K562 (cell line): ENCODE measurements at regions not wholly inside any gene's neighbourhood (a gene's known extent, or its start where the extent isn't known, plus 50 kb on each side); places are given as distances from the start of the nearest gene placed in this dataset.
A peak's percentile ranks its signal among the peaks of the same experiment; 100 is the strongest.

Experiments
- ATAC-seq: fragments of 200-7000 bp; cut with Tn5 transposase; 3 replicates; pipeline ENCODE4 v1.9.1; 2020; ENCODE audit warnings: moderate library complexity
- BruUV-seq: library from RNA; stranded (reverse); fragments of 400-500 nt; replicated peaks from 2 replicates; lab custom pipeline; 2021; lab: Mats Ljungman, UMichigan
- CTCF ChIA-PET: fragments of 300-600 bp; formaldehyde crosslinking; extraction: SDS; loops from one replicate; lab custom pipeline; 2021; ENCODE audit warnings: low intra/inter-chr PET ratio; lab: Yijun Ruan, JAX
- POLR2A ChIA-PET: fragments of 300-600, 350-650 bp; sonication (Branson Sonifier 250); formaldehyde crosslinking; extraction: SDS; loops from one replicate; lab custom pipeline; 2021; ENCODE audit warnings: antibody characterized with exemption, inconsistent platforms; lab: Yijun Ruan, JAX
- DNase-seq, 4 experiments: peaks; one replicate each; pipeline versions ENCODE4 v3.0.0 to v3.0.0-alpha.2; 2011 to 2018; ENCODE audit warnings: low spot score in 3 of 4, mixed read lengths in 3 of 4; ENCODE audit errors: extremely low read depth in 1 of 4
- FAIRE-seq: peaks from 2 replicates; lab custom pipeline; 2011; peaks lifted over from hg19 to GRCh38; lab: Jason Lieb, UNC
- H2AFZ ChIP-seq: 2 replicates; pipeline ENCODE4 v1.6.0; 2011; ENCODE audit warnings: low read depth, low read length, control low read depth, inconsistent platforms
- H3K27ac ChIP-seq: fragments of 200-600 bp; 3 replicates; pipeline ENCODE4 v1.8.0; 2011; ENCODE audit warnings: low read depth, mild to moderate bottlenecking, control low read depth, inconsistent platforms, low read length, moderate library complexity, mixed read lengths; ENCODE audit errors: extremely low read depth
- H3K27me3 ChIP-seq, 2 experiments: fragments of 300-600 bp in 1 of 2; 2 replicates in 1 of 2; 3 replicates in 1 of 2; pipeline versions ENCODE4 v1.6.0 to v1.8.0; 2011; ENCODE audit warnings: inconsistent platforms in 2 of 2, low read length in 2 of 2, mild to moderate bottlenecking in 1 of 2, mixed read lengths in 1 of 2, moderate library complexity in 1 of 2; ENCODE audit not compliant: control insufficient read depth in 2 of 2, insufficient read depth in 2 of 2
- H3K36me3 ChIP-seq: fragments of 300-600 bp; 3 replicates; pipeline ENCODE4 v1.8.0; 2011; ENCODE audit warnings: mild to moderate bottlenecking, low read length, inconsistent platforms; ENCODE audit not compliant: control insufficient read depth, insufficient read depth
- H3K4me1 ChIP-seq, 2 experiments: fragments of 200-600 bp in 1 of 2; replicated peaks in 1 of 2; 2 replicates in 1 of 2; 3 replicates in 1 of 2; pipeline versions ENCODE4 v1.5.1 to v1.8.0; 2011; ENCODE audit warnings: inconsistent platforms in 2 of 2, low read length in 2 of 2, mild to moderate bottlenecking in 1 of 2, mixed read lengths in 1 of 2, moderate library complexity in 1 of 2; ENCODE audit not compliant: control insufficient read depth in 2 of 2, insufficient read depth in 2 of 2
- H3K4me2 ChIP-seq: 2 replicates; pipeline ENCODE4 v1.6.1; 2011; ENCODE audit warnings: low read length, control low read depth, inconsistent platforms, mixed read lengths; ENCODE audit not compliant: insufficient read depth
- H3K4me3 ChIP-seq: fragments of 200-600 bp; sonication (generic), shearing (Covaris generic); 2 replicates; pipeline ENCODE4 v1.5.1; 2016; ENCODE audit warnings: control low read depth, inconsistent platforms
- H3K79me2 ChIP-seq: fragments of 200-600 bp; 3 replicates; pipeline ENCODE4 v1.8.0; 2011; ENCODE audit warnings: low read length, inconsistent platforms; ENCODE audit not compliant: control insufficient read depth, insufficient read depth
- H3K9ac ChIP-seq, 2 experiments: 2 replicates each; pipeline versions ENCODE4 v1.6.0 to v1.6.1; 2011; ENCODE audit warnings: low read depth in 2 of 2, low read length in 2 of 2, control low read depth in 1 of 2, inconsistent platforms in 1 of 2, mild to moderate bottlenecking in 1 of 2, mixed read lengths in 1 of 2; ENCODE audit not compliant: insufficient read depth in 1 of 2
- H3K9me1 ChIP-seq: one replicate; pipeline ENCODE4 v1.6.0; 2011; ENCODE audit warnings: inconsistent platforms, mild to moderate bottlenecking, low read length, moderate library complexity; ENCODE audit not compliant: control insufficient read depth, insufficient read depth
- H3K9me3 ChIP-seq: replicated peaks from 2 replicates; pipeline ENCODE4 v1.5.1; 2011; ENCODE audit warnings: low read depth, low read length, inconsistent platforms; ENCODE audit not compliant: control insufficient read depth, insufficient read depth
- H4K20me1 ChIP-seq: replicated peaks from 2 replicates; pipeline ENCODE4 v1.6.1; 2011; ENCODE audit warnings: low read length, inconsistent platforms, mixed read lengths; ENCODE audit not compliant: control insufficient read depth, insufficient read depth
- ARHGAP35 ChIP-seq: fragments of 450-650 bp; IDR thresholded peaks from 2 replicates; pipeline ENCODE4 v1.6.1; 2018; ENCODE audit not compliant: partially characterized antibody
- BRD9 ChIP-seq: fragments of 450-650 bp; IDR thresholded peaks from 2 replicates; pipeline ENCODE4 v1.6.1; 2018; ENCODE audit warnings: low read depth; ENCODE audit not compliant: partially characterized antibody
- CEBPB ChIP-seq: fragments of 450-650 bp; IDR thresholded peaks from 2 replicates; pipeline ENCODE4 v1.6.1; 2016; ENCODE audit warnings: missing genetic modification characterization, missing compliant biosample characterization
- DPF2 ChIP-seq: fragments of 450-650 bp; IDR thresholded peaks from 2 replicates; pipeline ENCODE4 v1.6.1; 2016
- HDAC1 ChIP-seq, 2 experiments: fragments of 450-650 bp; IDR thresholded peaks; 2 replicates each; pipeline ENCODE4 v1.6.1; 2016 to 2017; ENCODE audit warnings: inconsistent platforms in 1 of 2, mild to moderate bottlenecking in 1 of 2, moderate library complexity in 1 of 2
- KAT2B ChIP-seq: IDR thresholded peaks from one replicate; pipeline ENCODE4 v1.6.1; 2012; ENCODE audit warnings: low read depth, mild to moderate bottlenecking, control low read depth, inconsistent platforms, low read length, moderate library complexity
- PPARD ChIP-seq: fragments of 250-450 bp; sonication (Bioruptor Pico); IDR thresholded peaks from 2 replicates; pipeline ENCODE4 v1.8.0; 2022; ENCODE audit warnings: inconsistent platforms, mild to moderate bottlenecking, moderate library complexity
- SETDB1 ChIP-seq: IDR thresholded peaks from one replicate; pipeline ENCODE4 v1.6.1; 2012; ENCODE audit warnings: low read length, control low read depth, inconsistent platforms
- TAF9B ChIP-seq: fragments of 450-650 bp; IDR thresholded peaks from 2 replicates; pipeline ENCODE4 v1.6.1; 2018; ENCODE audit warnings: mild to moderate bottlenecking; ENCODE audit not compliant: partially characterized antibody
- TEAD1 ChIP-seq, 2 experiments: fragments of 450-650 bp in 1 of 2; sonication (generic) in 1 of 2; formaldehyde crosslinking; IDR thresholded peaks; 2 replicates each; pipeline versions ENCODE4 v1.4.0 to v1.8.0; 2020 to 2022; ENCODE audit warnings: mild to moderate bottlenecking in 2 of 2, missing genetic modification reagents in 1 of 2
- TRIM24 ChIP-seq, 2 experiments: fragments of 450-650 bp; IDR thresholded peaks; 2 replicates each; pipeline ENCODE4 v1.6.1; 2016
- in situ Hi-C: fragments of 300-500 bp; cut with MboI; formaldehyde crosslinking; loops from 4 replicates; pipeline ENCODE4 v1.15.0; 2018; ENCODE audit warnings: inconsistent platforms, mixed read lengths
- intact Hi-C: fragments of 100-400 bp; cut with micrococcal nuclease; formaldehyde crosslinking; loops from 2 replicates; pipeline ENCODE4 v1.14.2; 2022
- TF ChIP-seq, protein P1 (sequence below): sonication (generic); formaldehyde crosslinking; IDR thresholded peaks from 2 replicates; pipeline ENCODE4 v1.8.0; 2022; ENCODE audit warnings: missing genetic modification reagents, mild to moderate bottlenecking, borderline replicate concordance
- TF ChIP-seq, protein P2 (sequence below), 2 experiments: fragments of 450-650 bp; conservative IDR thresholded peaks; 2 replicates each; pipeline ENCODE4 v1.6.1; 2017; ENCODE audit warnings: mild to moderate bottlenecking in 2 of 2, moderate library complexity in 2 of 2
- TF ChIP-seq, protein P3 (sequence below), 2 experiments: fragments of 150-350 bp in 1 of 2; IDR thresholded peaks; 2 replicates each; pipeline ENCODE4 v1.6.1; 2012 to 2016; ENCODE audit warnings: low read depth in 2 of 2, low read length in 2 of 2, mild to moderate bottlenecking in 1 of 2, moderate library complexity in 1 of 2
- TF ChIP-seq, protein P4 (sequence below): IDR thresholded peaks from 2 replicates; pipeline ENCODE4 v1.6.1; 2016; ENCODE audit warnings: missing genetic modification characterization, missing compliant biosample characterization

DNA sequence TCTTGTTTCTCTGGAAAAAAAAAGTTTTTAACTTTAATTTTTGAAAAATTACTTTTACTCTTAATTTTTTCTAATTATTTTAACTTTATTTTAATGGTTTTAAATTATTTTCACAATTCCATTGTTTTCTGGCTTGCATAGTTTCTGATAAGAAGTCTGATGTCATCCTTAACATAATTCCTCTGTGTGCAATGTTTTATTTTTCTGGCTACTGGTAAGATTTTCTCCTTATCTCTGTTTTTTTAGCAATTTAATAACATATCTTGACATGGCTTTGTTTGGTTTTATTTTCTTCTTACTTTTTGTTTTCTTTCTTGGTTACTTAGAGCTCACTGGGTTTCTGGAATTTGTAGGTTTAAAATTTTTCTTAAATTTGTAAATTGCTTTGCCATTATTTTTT is 114.8 kb downstream of the TBXT start:
- CTCF ChIA-PET = no interaction called here
- in situ Hi-C loops (no loop called here), intact Hi-C loops (no loop called here)
- Histone ChIP-seq H3K4me2 (no peak overlapping the region), H3K27me3 (no peaks in the 10 kb centered on the region), H3K79me2 (no peaks in the 10 kb centered on the region), H3K9me1 (no peaks in the 10 kb centered on the region), H3K27ac (no peak overlapping the region), H4K20me1 (no peaks in the 10 kb centered on the region), H3K9me3 (no peaks in the 10 kb centered on the region), H3K9ac (no peak overlapping the region), H3K4me1 (no peaks in the 10 kb centered on the region), H3K4me3 (no peak overlapping the region), H3K36me3 (no peaks in the 10 kb centered on the region), H2AFZ (no peak overlapping the region)
- no TSS peak for BruUV-seq
- ATAC-seq (no peak), DNase-seq (no peak), FAIRE-seq (no peak)
- POLR2A ChIA-PET = no interaction called here
- TF ChIP-seq KAT2B (no peak), BRD9 (peak; percentile 63), TAF9B (no peak), TEAD1 (CRISPR knock-in tag; IDR thresholded peaks at IDR 0.05) (no peak), HDAC1 (IDR thresholded peaks at IDR 0.05) (no peak), ARHGAP35 (no peak), DPF2 (no peak), TRIM24 (IDR thresholded peaks at IDR 0.05) (0 out of 4 replicates have a peak, but pooled peaks of 1 of the 2 experiments have one; percentile 26), SETDB1 (no peak), CEBPB (tag) (no peak), PPARD (CRISPR knock-in tag) (no peak)
- TF ChIP-seq, protein P1, sequence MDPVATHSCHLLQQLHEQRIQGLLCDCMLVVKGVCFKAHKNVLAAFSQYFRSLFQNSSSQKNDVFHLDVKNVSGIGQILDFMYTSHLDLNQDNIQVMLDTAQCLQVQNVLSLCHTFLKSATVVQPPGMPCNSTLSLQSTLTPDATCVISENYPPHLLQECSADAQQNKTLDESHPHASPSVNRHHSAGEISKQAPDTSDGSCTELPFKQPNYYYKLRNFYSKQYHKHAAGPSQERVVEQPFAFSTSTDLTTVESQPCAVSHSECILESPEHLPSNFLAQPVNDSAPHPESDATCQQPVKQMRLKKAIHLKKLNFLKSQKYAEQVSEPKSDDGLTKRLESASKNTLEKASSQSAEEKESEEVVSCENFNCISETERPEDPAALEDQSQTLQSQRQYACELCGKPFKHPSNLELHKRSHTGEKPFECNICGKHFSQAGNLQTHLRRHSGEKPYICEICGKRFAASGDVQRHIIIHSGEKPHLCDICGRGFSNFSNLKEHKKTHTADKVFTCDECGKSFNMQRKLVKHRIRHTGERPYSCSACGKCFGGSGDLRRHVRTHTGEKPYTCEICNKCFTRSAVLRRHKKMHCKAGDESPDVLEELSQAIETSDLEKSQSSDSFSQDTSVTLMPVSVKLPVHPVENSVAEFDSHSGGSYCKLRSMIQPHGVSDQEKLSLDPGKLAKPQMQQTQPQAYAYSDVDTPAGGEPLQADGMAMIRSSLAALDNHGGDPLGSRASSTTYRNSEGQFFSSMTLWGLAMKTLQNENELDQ (CRISPR knock-in tag) = no peak
- TF ChIP-seq, protein P2, sequence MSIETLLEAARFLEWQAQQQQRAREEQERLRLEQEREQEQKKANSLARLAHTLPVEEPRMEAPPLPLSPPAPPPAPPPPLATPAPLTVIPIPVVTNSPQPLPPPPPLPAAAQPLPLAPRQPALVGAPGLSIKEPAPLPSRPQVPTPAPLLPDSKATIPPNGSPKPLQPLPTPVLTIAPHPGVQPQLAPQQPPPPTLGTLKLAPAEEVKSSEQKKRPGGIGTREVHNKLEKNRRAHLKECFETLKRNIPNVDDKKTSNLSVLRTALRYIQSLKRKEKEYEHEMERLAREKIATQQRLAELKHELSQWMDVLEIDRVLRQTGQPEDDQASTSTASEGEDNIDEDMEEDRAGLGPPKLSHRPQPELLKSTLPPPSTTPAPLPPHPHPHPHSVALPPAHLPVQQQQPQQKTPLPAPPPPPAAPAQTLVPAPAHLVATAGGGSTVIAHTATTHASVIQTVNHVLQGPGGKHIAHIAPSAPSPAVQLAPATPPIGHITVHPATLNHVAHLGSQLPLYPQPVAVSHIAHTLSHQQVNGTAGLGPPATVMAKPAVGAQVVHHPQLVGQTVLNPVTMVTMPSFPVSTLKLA (conservative IDR thresholded peaks at IDR 0.05) = no peak
- TF ChIP-seq, protein P3, sequence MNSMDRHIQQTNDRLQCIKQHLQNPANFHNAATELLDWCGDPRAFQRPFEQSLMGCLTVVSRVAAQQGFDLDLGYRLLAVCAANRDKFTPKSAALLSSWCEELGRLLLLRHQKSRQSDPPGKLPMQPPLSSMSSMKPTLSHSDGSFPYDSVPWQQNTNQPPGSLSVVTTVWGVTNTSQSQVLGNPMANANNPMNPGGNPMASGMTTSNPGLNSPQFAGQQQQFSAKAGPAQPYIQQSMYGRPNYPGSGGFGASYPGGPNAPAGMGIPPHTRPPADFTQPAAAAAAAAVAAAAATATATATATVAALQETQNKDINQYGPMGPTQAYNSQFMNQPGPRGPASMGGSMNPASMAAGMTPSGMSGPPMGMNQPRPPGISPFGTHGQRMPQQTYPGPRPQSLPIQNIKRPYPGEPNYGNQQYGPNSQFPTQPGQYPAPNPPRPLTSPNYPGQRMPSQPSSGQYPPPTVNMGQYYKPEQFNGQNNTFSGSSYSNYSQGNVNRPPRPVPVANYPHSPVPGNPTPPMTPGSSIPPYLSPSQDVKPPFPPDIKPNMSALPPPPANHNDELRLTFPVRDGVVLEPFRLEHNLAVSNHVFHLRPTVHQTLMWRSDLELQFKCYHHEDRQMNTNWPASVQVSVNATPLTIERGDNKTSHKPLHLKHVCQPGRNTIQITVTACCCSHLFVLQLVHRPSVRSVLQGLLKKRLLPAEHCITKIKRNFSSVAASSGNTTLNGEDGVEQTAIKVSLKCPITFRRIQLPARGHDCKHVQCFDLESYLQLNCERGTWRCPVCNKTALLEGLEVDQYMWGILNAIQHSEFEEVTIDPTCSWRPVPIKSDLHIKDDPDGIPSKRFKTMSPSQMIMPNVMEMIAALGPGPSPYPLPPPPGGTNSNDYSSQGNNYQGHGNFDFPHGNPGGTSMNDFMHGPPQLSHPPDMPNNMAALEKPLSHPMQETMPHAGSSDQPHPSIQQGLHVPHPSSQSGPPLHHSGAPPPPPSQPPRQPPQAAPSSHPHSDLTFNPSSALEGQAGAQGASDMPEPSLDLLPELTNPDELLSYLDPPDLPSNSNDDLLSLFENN (IDR thresholded peaks at IDR 0.05; ENCODE audit: low read depth in 2 of 2, low read length in 2 of 2) = no peak
- TF ChIP-seq, protein P4, sequence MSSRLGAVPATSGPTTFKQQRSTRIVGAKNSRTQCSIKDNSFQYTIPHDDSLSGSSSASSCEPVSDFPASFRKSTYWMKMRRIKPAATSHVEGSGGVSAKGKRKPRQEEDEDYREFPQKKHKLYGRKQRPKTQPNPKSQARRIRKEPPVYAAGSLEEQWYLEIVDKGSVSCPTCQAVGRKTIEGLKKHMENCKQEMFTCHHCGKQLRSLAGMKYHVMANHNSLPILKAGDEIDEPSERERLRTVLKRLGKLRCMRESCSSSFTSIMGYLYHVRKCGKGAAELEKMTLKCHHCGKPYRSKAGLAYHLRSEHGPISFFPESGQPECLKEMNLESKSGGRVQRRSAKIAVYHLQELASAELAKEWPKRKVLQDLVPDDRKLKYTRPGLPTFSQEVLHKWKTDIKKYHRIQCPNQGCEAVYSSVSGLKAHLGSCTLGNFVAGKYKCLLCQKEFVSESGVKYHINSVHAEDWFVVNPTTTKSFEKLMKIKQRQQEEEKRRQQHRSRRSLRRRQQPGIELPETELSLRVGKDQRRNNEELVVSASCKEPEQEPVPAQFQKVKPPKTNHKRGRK (tag) = peak; percentile 59; the same call in 1 of the 2 replicates
